Esophagus muscularis mucosa (tissue), 4 donors: ENCODE measurements at regions not wholly inside any gene's neighbourhood (a gene's known extent, or its start where the extent isn't known, plus 50 kb on each side); places are given as distances from the start of the nearest gene placed in this dataset.

Experiments
- DNase-seq: peaks from one replicate; pipeline ENCODE4 v3.0.0-alpha.2; 2017; ENCODE audit errors: extremely low spot score
- H3K27ac ChIP-seq, 4 donors: fragments of 200-600 bp; sonication (generic); replicated peaks in 1 of 4; 1 replicate in 3 of 4; 2 replicates in 1 of 4; pipeline ENCODE4 v1.5.1; 2016 to 2019; ENCODE audit warnings: mild to moderate bottlenecking in 1 of 4
- H3K27me3 ChIP-seq, 4 donors: fragments of 200-600 bp; sonication (generic); one replicate each; pipeline versions ENCODE4 v1.5.1 to v1.6.0; 2016 to 2019
- H3K36me3 ChIP-seq, 4 donors: fragments of 200-600 bp; sonication (generic); one replicate each; pipeline ENCODE4 v1.5.1; 2016 to 2019
- H3K4me1 ChIP-seq, 4 donors: fragments of 200-600 bp; sonication (generic); one replicate each; pipeline ENCODE4 v1.5.1; 2016 to 2019
- H3K4me3 ChIP-seq, 4 donors: fragments of 200-600 bp; sonication (generic); 1 replicate in 2 of 4; 2 replicates in 2 of 4; pipeline ENCODE4 v1.5.1; 2016 to 2019; ENCODE audit warnings: mild to moderate bottlenecking in 4 of 4, moderate library complexity in 1 of 4
- H3K9me3 ChIP-seq, 4 donors: fragments of 200-600 bp; sonication (generic); 1 replicate in 3 of 4; 2 replicates in 1 of 4; pipeline ENCODE4 v1.5.1; 2016 to 2019
- EP300 ChIP-seq: sonication (generic); formaldehyde crosslinking; IDR thresholded peaks from one replicate; pipeline ENCODE4 v1.6.1; 2017; ENCODE audit warnings: antibody characterized with exemption
- POLR2A ChIP-seq: fragments of 450-650 bp; IDR thresholded peaks from one replicate; pipeline ENCODE4 v1.6.1; 2017; ENCODE audit warnings: antibody characterized with exemption, moderate library complexity, mild to moderate bottlenecking, low read depth
- POLR2AphosphoS5 ChIP-seq, 2 donors: sonication (generic); formaldehyde crosslinking; IDR thresholded peaks; one replicate each; pipeline ENCODE4 v1.6.1; 2017; ENCODE audit warnings: antibody characterized with exemption in 2 of 2
- WGBS: methylation state at CpG from one replicate; pipeline ENCODE4 v1.1.5; 2018; 5-methylcytosine and 5-hydroxymethylcytosine counted together
- intact Hi-C: fragments of 100-400 bp; cut with DNase I; formaldehyde crosslinking; loops from one replicate; pipeline ENCODE4 v1.15.1; 2023
- TF ChIP-seq, protein P1 (sequence below), 3 experiments: fragments of 200-600 bp in 2 of 3; fragments of 450-650 bp in 1 of 3; sonication (generic) in 2 of 3; IDR thresholded peaks; one replicate each; pipeline ENCODE4 v1.5.1; 2017 to 2019; ENCODE audit warnings: antibody characterized with exemption in 3 of 3, mild to moderate bottlenecking in 2 of 3, moderate library complexity in 1 of 3

GRCh38 chr22:47813661-47814060 lies 1051.2 kb downstream of the TBC1D22A start:
- peaks cover 0 to 57% (median 0%) of the 10 kb centered on the region in 4 donors for H3K27me3 ChIP-seq
- intact Hi-C loops = no loop called here
- H3K36me3 ChIP-seq = no peaks in the 10 kb centered on the region
- H3K9me3 ChIP-seq = peaks cover 0 to 13% (median 6%) of the 10 kb centered on the region in 4 donors
- no peak overlapping the region for H3K4me3 ChIP-seq
- DNase-seq = no peak
- H3K27ac ChIP-seq = no peak overlapping the region
- WGBS = 88% methylated on average over 9 of the region's 16 CpGs
- TF ChIP-seq, protein P1, sequence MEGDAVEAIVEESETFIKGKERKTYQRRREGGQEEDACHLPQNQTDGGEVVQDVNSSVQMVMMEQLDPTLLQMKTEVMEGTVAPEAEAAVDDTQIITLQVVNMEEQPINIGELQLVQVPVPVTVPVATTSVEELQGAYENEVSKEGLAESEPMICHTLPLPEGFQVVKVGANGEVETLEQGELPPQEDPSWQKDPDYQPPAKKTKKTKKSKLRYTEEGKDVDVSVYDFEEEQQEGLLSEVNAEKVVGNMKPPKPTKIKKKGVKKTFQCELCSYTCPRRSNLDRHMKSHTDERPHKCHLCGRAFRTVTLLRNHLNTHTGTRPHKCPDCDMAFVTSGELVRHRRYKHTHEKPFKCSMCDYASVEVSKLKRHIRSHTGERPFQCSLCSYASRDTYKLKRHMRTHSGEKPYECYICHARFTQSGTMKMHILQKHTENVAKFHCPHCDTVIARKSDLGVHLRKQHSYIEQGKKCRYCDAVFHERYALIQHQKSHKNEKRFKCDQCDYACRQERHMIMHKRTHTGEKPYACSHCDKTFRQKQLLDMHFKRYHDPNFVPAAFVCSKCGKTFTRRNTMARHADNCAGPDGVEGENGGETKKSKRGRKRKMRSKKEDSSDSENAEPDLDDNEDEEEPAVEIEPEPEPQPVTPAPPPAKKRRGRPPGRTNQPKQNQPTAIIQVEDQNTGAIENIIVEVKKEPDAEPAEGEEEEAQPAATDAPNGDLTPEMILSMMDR (IDR thresholded peaks at IDR 0.05) = no peak
- no peak for TF ChIP-seq POLR2AphosphoS5 (IDR thresholded peaks at IDR 0.05)
- no peak for TF ChIP-seq EP300
- no peak for TF ChIP-seq POLR2A
- H3K4me1 ChIP-seq = no peaks in the 10 kb centered on the region

DNA sequence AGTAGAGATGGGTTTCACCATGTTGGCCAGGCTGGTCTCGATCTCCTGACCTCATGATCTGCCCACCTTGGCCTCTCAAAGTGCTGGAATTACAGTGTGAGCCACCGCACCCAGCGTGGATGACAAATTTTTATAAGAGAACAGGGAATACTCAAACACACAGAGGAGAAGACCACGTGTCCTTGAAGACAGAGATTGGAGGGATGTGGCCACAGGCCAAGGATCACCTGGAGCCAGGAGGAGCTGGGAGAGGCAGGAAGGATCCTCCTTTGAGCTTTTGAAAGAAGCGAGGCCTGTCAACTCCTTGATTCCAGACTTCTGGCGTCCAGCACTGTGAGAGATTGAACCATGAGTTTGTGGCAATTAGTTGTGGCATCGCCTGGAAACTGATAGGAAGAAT lies 1049.5 kb downstream of the TBC1D22A start:
- H3K27me3 ChIP-seq = peaks cover 0 to 62% (median 0%) of the 10 kb centered on the region in 4 donors
- H3K4me3 ChIP-seq = no peak overlapping the region
- WGBS = 77% methylated on average over 7 of the region's 7 CpGs

DNA sequence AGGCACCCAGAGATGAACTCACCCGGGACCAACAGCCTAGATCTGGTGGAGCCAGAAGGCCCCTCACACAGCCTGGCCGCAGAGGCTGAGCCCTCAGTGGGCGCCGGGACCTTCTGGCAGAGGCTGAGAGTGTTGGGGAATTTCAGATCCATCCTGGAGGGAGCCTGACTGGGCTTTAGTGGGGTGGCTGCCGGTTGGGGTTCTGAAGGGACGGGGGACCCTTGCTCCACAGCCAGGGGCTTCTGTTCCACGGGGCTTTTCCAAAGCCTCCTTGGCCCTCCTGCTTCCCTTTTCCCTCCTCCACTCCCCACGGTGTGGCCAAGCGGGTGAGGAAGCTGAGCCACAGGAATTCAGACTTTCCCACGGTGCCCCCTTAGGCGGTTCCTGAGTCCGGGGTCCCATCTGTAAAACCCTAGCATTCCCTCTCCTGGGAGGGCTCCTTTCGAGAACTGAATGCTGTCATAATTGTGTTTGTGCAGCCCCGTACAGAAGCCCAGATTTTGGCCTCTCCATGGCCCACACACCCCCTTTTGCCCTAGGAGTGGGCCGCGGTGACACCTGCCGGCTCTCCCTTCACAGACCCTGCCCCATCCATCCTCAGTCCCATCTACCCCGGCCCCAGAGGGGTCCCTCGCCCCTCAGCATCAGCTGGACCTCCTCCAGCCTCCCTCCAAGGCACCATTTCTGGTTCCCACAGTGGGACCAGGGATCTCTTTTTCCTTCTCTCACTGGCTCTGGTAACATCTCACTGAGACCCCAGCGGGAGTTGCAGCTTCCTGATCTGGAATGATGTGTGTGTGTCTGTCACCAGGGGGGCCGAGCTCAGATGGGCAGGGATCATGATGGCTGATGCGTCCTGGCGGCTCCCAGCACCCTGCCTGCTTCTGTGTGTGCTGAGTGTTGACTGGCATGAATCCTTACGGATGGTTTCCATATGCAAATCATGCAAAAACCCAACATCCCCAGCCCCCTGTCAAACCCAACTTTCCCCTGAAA lies 1048.4 kb downstream of the TBC1D22A start:
- intact Hi-C loops = no loop called here
- WGBS = 74% methylated on average over 21 of the region's 24 CpGs
- no peak for TF ChIP-seq POLR2AphosphoS5 (IDR thresholded peaks at IDR 0.05)
- TF ChIP-seq, protein P1 (IDR thresholded peaks at IDR 0.05) = no peak
- no peak for TF ChIP-seq EP300
- no peak for TF ChIP-seq POLR2A

More for the DNA sequence above, 1049.5 kb downstream of the TBC1D22A start:
- intact Hi-C loops = no loop called here
- no peak for DNase-seq
- Histone ChIP-seq H3K4me1 (no peaks in the 10 kb centered on the region), H3K9me3 (peaks cover 0 to 9% (median 6%) of the 10 kb centered on the region in 4 donors), H3K27ac (no peak overlapping the region), H3K36me3 (no peaks in the 10 kb centered on the region)
- TF ChIP-seq EP300 = no peak
- TF ChIP-seq POLR2A = no peak
- TF ChIP-seq, protein P1 (IDR thresholded peaks at IDR 0.05) = no peak
- no peak for TF ChIP-seq POLR2AphosphoS5 (IDR thresholded peaks at IDR 0.05)

DNA sequence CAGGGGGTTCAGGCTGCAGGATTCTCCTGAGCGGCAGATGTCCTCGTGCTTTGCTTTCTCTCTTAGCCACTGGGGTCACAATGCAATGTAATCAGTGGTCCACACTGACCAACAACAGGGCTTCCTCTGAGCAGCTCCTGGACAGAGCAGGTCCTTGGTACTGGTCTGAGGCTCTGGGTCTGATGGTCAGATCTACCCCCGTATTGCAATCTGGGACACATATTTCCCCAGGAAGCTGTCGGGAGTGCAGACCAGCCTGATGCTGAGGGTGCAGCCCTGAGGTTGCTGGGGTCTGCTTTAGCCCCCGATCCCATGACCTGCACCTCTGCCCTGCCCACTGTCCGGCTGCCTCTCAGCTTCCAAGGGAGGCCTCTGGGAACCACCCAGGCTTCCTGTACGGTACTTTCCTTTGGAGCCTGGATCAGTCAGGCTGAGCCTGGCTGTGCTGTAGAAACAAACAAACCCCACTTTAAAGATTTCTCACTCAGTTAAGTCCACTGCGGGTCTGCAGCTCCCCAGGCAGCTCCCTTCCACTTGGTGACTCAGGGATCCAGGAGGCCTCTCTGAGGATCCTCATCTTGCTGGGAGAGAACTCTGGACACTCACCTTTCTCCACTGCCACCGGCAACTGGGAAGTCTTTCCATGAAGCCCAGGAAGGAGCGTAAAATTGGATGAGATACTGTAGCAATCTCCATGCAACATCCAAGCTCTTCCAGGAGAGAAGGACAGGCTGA lies 1046.6 kb downstream of the TBC1D22A start:
- no peak overlapping the region for H3K27ac ChIP-seq
- H3K9me3 ChIP-seq = peaks cover 0 to 25% (median 14%) of the 10 kb centered on the region in 4 donors
- peaks cover 0 to 64% (median 0%) of the 10 kb centered on the region in 4 donors for H3K27me3 ChIP-seq
- intact Hi-C loops = no loop called here
- H3K36me3 ChIP-seq = no peaks in the 10 kb centered on the region
- H3K4me3 ChIP-seq = no peak overlapping the region
- no peak for TF ChIP-seq POLR2A
- TF ChIP-seq POLR2AphosphoS5 (IDR thresholded peaks at IDR 0.05) = no peak
- TF ChIP-seq, protein P1 (IDR thresholded peaks at IDR 0.05) = no peak
- no peak for TF ChIP-seq EP300
- DNase-seq = no peak
- 92% methylated on average over 3 of the region's 10 CpGs for WGBS
- H3K4me1 ChIP-seq = no peaks in the 10 kb centered on the region

More for the DNA sequence above, 1048.4 kb downstream of the TBC1D22A start:
- no peak overlapping the region for H3K27ac ChIP-seq
- no peak overlapping the region for H3K4me3 ChIP-seq
- peaks cover 0 to 62% (median 0%) of the 10 kb centered on the region in 4 donors for H3K27me3 ChIP-seq
- no peak for DNase-seq
- H3K36me3 ChIP-seq = no peaks in the 10 kb centered on the region
- H3K9me3 ChIP-seq = peaks cover 0 to 9% (median 6%) of the 10 kb centered on the region in 4 donors
- H3K4me1 ChIP-seq = no peaks in the 10 kb centered on the region
